SK-N-SH (cell line): ENCODE measurements at regions not wholly inside any gene's neighbourhood (a gene's known extent, or its start where the extent isn't known, plus 50 kb on each side); places are given as distances from the start of the nearest gene placed in this dataset.

ENCODE experiments used
- CTCF ChIA-PET: fragments of 300-600, 350-600 bp; formaldehyde crosslinking; extraction: SDS; loops from one replicate; lab custom pipeline; 2021; lab: Yijun Ruan, JAX
- POLR2A ChIA-PET: fragments of 350-600 bp; sonication (Branson Sonifier 250); formaldehyde crosslinking; extraction: SDS; loops from one replicate; lab custom pipeline; 2020; ENCODE audit warnings: antibody characterized with exemption, inconsistent platforms; lab: Yijun Ruan, JAX
- DNase-seq: peaks from one replicate; pipeline ENCODE4 v3.0.0; 2012
- H2AFZ ChIP-seq: fragments of 200-600 bp; sonication (generic); 2 replicates; pipeline ENCODE4 v1.8.1; 2016; ENCODE audit warnings: antibody characterized with exemption, mild to moderate bottlenecking, low read depth
- H3F3A ChIP-seq: fragments of 200-600 bp; sonication (generic); replicated peaks from 2 replicates; pipeline ENCODE3; 2016; ENCODE audit warnings: antibody characterized with exemption, mild to moderate bottlenecking; ENCODE audit not compliant: insufficient read depth
- H3K27ac ChIP-seq, 2 experiments: fragments of 200-500 bp in 1 of 2; fragments of 200-600 bp in 1 of 2; sonication (Bioruptor generic) in 1 of 2; sonication (generic), shearing (Covaris generic) in 1 of 2; 2 replicates each; pipeline versions ENCODE4 v1.5.1 to v1.6.1; 2014 to 2016; ENCODE audit warnings: low read depth in 2 of 2, inconsistent platforms in 1 of 2, low read length in 1 of 2, mild to moderate bottlenecking in 1 of 2, mixed read lengths in 1 of 2
- H3K27me3 ChIP-seq: fragments of 200-600 bp; sonication (generic), shearing (Covaris generic); 2 replicates; pipeline ENCODE4 v1.6.1; 2016; ENCODE audit warnings: mixed run types; ENCODE audit not compliant: insufficient read depth
- H3K36me3 ChIP-seq, 2 experiments: fragments of 200-500 bp in 1 of 2; fragments of 200-600 bp in 1 of 2; sonication (Bioruptor generic) in 1 of 2; sonication (generic) in 1 of 2; replicated peaks in 1 of 2; 2 replicates each; pipeline versions ENCODE3 to v1.5.1; 2014 to 2016; ENCODE audit warnings: low read length in 1 of 2, mild to moderate bottlenecking in 1 of 2; ENCODE audit not compliant: insufficient read depth in 2 of 2, control insufficient read depth in 1 of 2
- H3K4me1 ChIP-seq, 2 experiments: fragments of 200-500 bp in 1 of 2; fragments of 200-600 bp in 1 of 2; sonication (Bioruptor generic) in 1 of 2; sonication (generic), shearing (Covaris generic) in 1 of 2; 2 replicates each; pipeline versions ENCODE4 v1.5.1 to v1.6.1; 2014 to 2016; ENCODE audit warnings: low read depth in 1 of 2, low read length in 1 of 2, mixed run types in 1 of 2; ENCODE audit not compliant: insufficient read depth in 2 of 2, control insufficient read depth in 1 of 2
- H3K4me2 ChIP-seq: fragments of 200-600 bp; sonication (generic), shearing (Covaris generic); 2 replicates; pipeline ENCODE4 v1.6.1; 2017; ENCODE audit warnings: mixed run types
- H3K4me3 ChIP-seq, 2 experiments: fragments of 200-500 bp in 1 of 2; fragments of 200-600 bp in 1 of 2; sonication (Bioruptor generic) in 1 of 2; sonication (generic), shearing (Covaris generic) in 1 of 2; 2 replicates each; pipeline versions ENCODE4 v1.5.1 to v1.8.1; 2014 to 2016; ENCODE audit warnings: low read depth in 2 of 2, inconsistent platforms in 1 of 2, low read length in 1 of 2, mild to moderate bottlenecking in 1 of 2, mixed read lengths in 1 of 2, moderate library complexity in 1 of 2
- H3K79me2 ChIP-seq: fragments of 200-600 bp; sonication (generic); 2 replicates; pipeline ENCODE4 v1.8.1; 2017; ENCODE audit warnings: mild to moderate bottlenecking; ENCODE audit not compliant: insufficient read depth
- H3K9ac ChIP-seq: fragments of 200-600 bp; sonication (generic); 2 replicates; pipeline ENCODE4 v1.6.1; 2017; ENCODE audit warnings: mixed run types
- H3K9me2 ChIP-seq: fragments of 200-600 bp; sonication (generic); 2 replicates; pipeline ENCODE4 v1.6.1; 2017; ENCODE audit warnings: mixed run types
- H3K9me3 ChIP-seq: fragments of 200-600 bp; sonication (generic); 2 replicates; pipeline ENCODE4 v1.6.1; 2017; ENCODE audit warnings: mixed run types, mild to moderate bottlenecking, moderate library complexity
- H4K20me1 ChIP-seq: fragments of 200-600 bp; sonication (generic); 2 replicates; pipeline ENCODE4 v1.6.1; 2017; ENCODE audit warnings: mild to moderate bottlenecking, mixed run types; ENCODE audit not compliant: insufficient read depth
- CHD2 ChIP-seq: fragments of 150-350 bp; IDR thresholded peaks from 2 replicates; pipeline ENCODE4 v1.6.1; 2018; ENCODE audit warnings: low read length; ENCODE audit not compliant: partially characterized antibody
- FOSL2 ChIP-seq: IDR thresholded peaks from 2 replicates; pipeline ENCODE4 v1.4.0; 2012; ENCODE audit warnings: low read depth, mild to moderate bottlenecking, moderate library complexity, borderline replicate concordance
- FOXM1 ChIP-seq: IDR thresholded peaks from 2 replicates; pipeline ENCODE4 v1.4.0; 2012; ENCODE audit warnings: low read depth, mild to moderate bottlenecking
- GATA2 ChIP-seq: sonication (generic); formaldehyde crosslinking; IDR thresholded peaks from 2 replicates; pipeline ENCODE4 v1.5.0; 2020; ENCODE audit warnings: mild to moderate bottlenecking, missing genetic modification reagents
- JUND ChIP-seq: IDR thresholded peaks from 2 replicates; pipeline ENCODE4 v1.4.0; 2012
- MAX ChIP-seq: IDR thresholded peaks from 2 replicates; pipeline ENCODE4 v1.4.0; 2012; ENCODE audit warnings: low read depth
- MEF2A ChIP-seq: IDR thresholded peaks from 2 replicates; pipeline ENCODE4 v1.4.0; 2012; ENCODE audit warnings: low read depth, borderline replicate concordance
- MXI1 ChIP-seq: IDR thresholded peaks from 2 replicates; pipeline ENCODE4 v1.6.1; 2012; ENCODE audit warnings: mild to moderate bottlenecking, low read depth, low read length, improper control_type of control experiment
- NRF1 ChIP-seq: IDR thresholded peaks from 2 replicates; pipeline ENCODE4 v1.6.1; 2012; ENCODE audit warnings: low read depth, mild to moderate bottlenecking, low read length
- PBX3 ChIP-seq: IDR thresholded peaks from 2 replicates; pipeline ENCODE4; 2012
- POLR2AphosphoS5 ChIP-seq: IDR thresholded peaks from 2 replicates; pipeline ENCODE4 v1.6.1; 2012; ENCODE audit warnings: low read depth, low read length
- RAD21 ChIP-seq: IDR thresholded peaks from 2 replicates; pipeline ENCODE4 v1.6.1; 2012; ENCODE audit warnings: mild to moderate bottlenecking, low read length
- REST ChIP-seq: IDR thresholded peaks from 2 replicates; pipeline ENCODE4 v1.6.1; 2012; ENCODE audit warnings: mild to moderate bottlenecking, low read depth, low read length, moderate library complexity
- RFX5 ChIP-seq: IDR thresholded peaks from 2 replicates; pipeline ENCODE4 v1.6.1; 2012; ENCODE audit warnings: mild to moderate bottlenecking, improper control_type of control experiment, low read length
- SIN3A ChIP-seq: IDR thresholded peaks from 2 replicates; pipeline ENCODE4 v1.6.1; 2012; ENCODE audit warnings: low read depth, mild to moderate bottlenecking, low read length, moderate library complexity, borderline replicate concordance
- SMC3 ChIP-seq: IDR thresholded peaks from 2 replicates; pipeline ENCODE4 v1.6.1; 2012; ENCODE audit warnings: low read depth, low read length, improper control_type of control experiment
- TAF1 ChIP-seq: IDR thresholded peaks from 2 replicates; pipeline ENCODE4 v1.6.1; 2012; ENCODE audit warnings: low read depth, mild to moderate bottlenecking, low read length, moderate library complexity, borderline replicate concordance
- USF2 ChIP-seq: fragments of 150-350 bp; IDR thresholded peaks from 2 replicates; pipeline ENCODE4 v1.6.1; 2017; ENCODE audit warnings: antibody characterized with exemption, low read length, low read depth, borderline replicate concordance
- WGBS: methylation state at CpG from one replicate; pipeline ENCODE4 v1.1.6; 2017; ENCODE audit warnings: low lambda C conversion rate; 5-methylcytosine and 5-hydroxymethylcytosine counted together

- Histone ChIP-seq H3K27ac (no peak overlapping the region), H3K79me2 (no peaks in the 10 kb centered on the region), H3K9me2 (no peaks in the 10 kb centered on the region), H4K20me1 (no peaks in the 10 kb centered on the region), H3K9ac (no peak overlapping the region)
- POLR2A ChIA-PET, result no interaction called here
- 61% methylated on average over 6 of the region's 6 CpGs for WGBS
- TF ChIP-seq MAX (no peak), SIN3A (no peak), RFX5 (no peak)
- TF ChIP-seq, all 33 proteins: peak for 0
- Histone ChIP-seq H3K4me1 (no peaks in the 10 kb centered on the region), H2AFZ (no peak overlapping the region), H3K36me3 (no peaks in the 10 kb centered on the region), H3K4me2 (no peak overlapping the region), H3K4me3 (no peak overlapping the region), H3F3A (no peaks in the 10 kb centered on the region), H3K27me3 (no peaks in the 10 kb centered on the region), H3K9me3 (no peaks in the 10 kb centered on the region)
- CTCF ChIA-PET, result interaction anchor here (1.0 to 1.3 kb wide), 2 partner anchors 10 to 230 kb away, joined by 3 to 4 read pairs; no protein-coding TSS in a partner anchor
- no peak for DNase-seq
Measured at GRCh38 chr16:63059676-63060075, 1023.4 kb upstream of the CDH8 start.

- H3K4me3 ChIP-seq, result no peak overlapping the region
- no peaks in the 10 kb centered on the region for H3K4me1 ChIP-seq
- no peak overlapping the region for H2AFZ ChIP-seq
- ChIA-PET POLR2A (no interaction called here), CTCF (no interaction called here)
- H4K20me1 ChIP-seq, result no peaks in the 10 kb centered on the region
- DNase-seq, result no peak
- H3K27me3 ChIP-seq, result no peaks in the 10 kb centered on the region
- no peak overlapping the region for H3K27ac ChIP-seq
- H3K36me3 ChIP-seq, result no peaks in the 10 kb centered on the region
- no peaks in the 10 kb centered on the region for H3F3A ChIP-seq
- H3K9me2 ChIP-seq, result no peaks in the 10 kb centered on the region
- no peak overlapping the region for H3K4me2 ChIP-seq
- no peaks in the 10 kb centered on the region for H3K9me3 ChIP-seq
- 24% methylated on average over 3 of the region's 3 CpGs for WGBS
- H3K79me2 ChIP-seq, result no peaks in the 10 kb centered on the region
- H3K9ac ChIP-seq, result no peak overlapping the region
- no peak for TF ChIP-seq GATA2 (CRISPR knock-in tag)
- TF ChIP-seq CHD2, result no peak
- TF ChIP-seq FOSL2, result no peak
- no peak for TF ChIP-seq RAD21
- no peak for TF ChIP-seq JUND
- TF ChIP-seq RFX5, result no peak
- TF ChIP-seq TAF1, result no peak
- TF ChIP-seq MAX, result no peak
- TF ChIP-seq USF2, result no peak
- no peak for TF ChIP-seq POLR2AphosphoS5
- TF ChIP-seq, all 33 proteins: peak for 0
Measured at GRCh38 chr16:63057341-63057740, 1021.1 kb upstream of the CDH8 start.

- no peak for DNase-seq
- ChIA-PET CTCF (interaction anchor here (1.2 to 1.5 kb wide), 2 partner anchors 10 to 12 kb away, joined by 3 to 7 read pairs; no protein-coding TSS in a partner anchor), POLR2A (no interaction called here)
- TF ChIP-seq MXI1, result no peak
- TF ChIP-seq MEF2A, result no peak
- TF ChIP-seq NRF1, result no peak
- no peak for TF ChIP-seq SMC3
- no peak for TF ChIP-seq PBX3
- no peak for TF ChIP-seq REST
- TF ChIP-seq CHD2, result no peak
- TF ChIP-seq POLR2AphosphoS5, result no peak
- TF ChIP-seq FOXM1, result no peak
Measured at GRCh38 chr16:63050391-63050790, 1014.2 kb upstream of the CDH8 start.

More at GRCh38 chr16:63050391-63050790, 1014.2 kb upstream of the CDH8 start:
- Histone ChIP-seq H2AFZ (no peak overlapping the region), H3K4me3 (no peak overlapping the region), H3K27ac (no peak overlapping the region), H4K20me1 (no peaks in the 10 kb centered on the region), H3K79me2 (no peaks in the 10 kb centered on the region), H3K27me3 (no peaks in the 10 kb centered on the region), H3K36me3 (no peaks in the 10 kb centered on the region), H3K4me1 (no peaks in the 10 kb centered on the region), H3F3A (no peaks in the 10 kb centered on the region), H3K9me2 (no peaks in the 10 kb centered on the region), H3K4me2 (no peak overlapping the region), H3K9me3 (no peaks in the 10 kb centered on the region), H3K9ac (no peak overlapping the region)
- 75% methylated on average over 1 of the region's 1 CpG for WGBS
